Caco-2 (cell line): ENCODE measurements at regions not wholly inside any gene's neighbourhood (a gene's known extent, or its start where the extent isn't known, plus 50 kb on each side); places are given as distances from the start of the nearest gene placed in this dataset.

ENCODE experiments used
- BruUV-seq: library from RNA; stranded (reverse); fragments of 400-500 nt; replicated peaks from 2 replicates; lab custom pipeline; 2021; lab: Mats Ljungman, UMichigan
- CTCF ChIA-PET: fragments of 300-600 bp; sonication (Branson Sonifier 250); formaldehyde crosslinking; loops from one replicate; lab custom pipeline; 2022; ENCODE audit warnings: antibody characterized with exemption; lab: Charles Lee
- POLR2A ChIA-PET: fragments of 300-600 bp; sonication (Branson Sonifier 250); formaldehyde crosslinking; loops from one replicate; lab custom pipeline; 2022; ENCODE audit warnings: antibody characterized with exemption; lab: Charles Lee
- DNase-seq, 2 experiments: peaks; one replicate each; pipeline versions ENCODE4 v3.0.0 to v3.0.0-alpha.2; 2020 to 2022
- H3K27me3 ChIP-seq: replicated peaks from 2 replicates; pipeline ENCODE4 v1.6.0; 2011; ENCODE audit warnings: low read length; ENCODE audit not compliant: control insufficient read depth, insufficient read depth
- H3K36me3 ChIP-seq: 2 replicates; pipeline ENCODE4 v1.5.1; 2011; ENCODE audit warnings: low read length; ENCODE audit not compliant: control insufficient read depth, insufficient read depth
- H3K4me1 ChIP-seq: fragments of 250-450 bp; sonication (Bioruptor Pico); 2 replicates; pipeline ENCODE4 v1.5.1; 2020; ENCODE audit warnings: mild to moderate bottlenecking
- H3K4me3 ChIP-seq: 2 replicates; pipeline ENCODE4 v1.5.1; 2011; ENCODE audit warnings: low read depth, mild to moderate bottlenecking, control low read depth, low read length
- H3K9me3 ChIP-seq: fragments of 250-450 bp; sonication (Bioruptor Pico); 2 replicates; pipeline ENCODE4 v1.5.1; 2020; ENCODE audit warnings: mild to moderate bottlenecking, moderate library complexity
- H3K27ac Mint-ChIP-seq: one replicate; pipeline ENCODE4 v1.8.0; 2022; ENCODE audit warnings: mixed read lengths; ENCODE audit not compliant: unreplicated experiment
- H3K27me3 Mint-ChIP-seq: one replicate; pipeline ENCODE4 v1.8.0; 2022; ENCODE audit warnings: mixed read lengths; ENCODE audit not compliant: insufficient read depth, unreplicated experiment
- H3K36me3 Mint-ChIP-seq: one replicate; pipeline ENCODE4 v1.8.0; 2022; ENCODE audit warnings: mild to moderate bottlenecking, mixed read lengths; ENCODE audit not compliant: insufficient read depth, unreplicated experiment
- H3K4me1 Mint-ChIP-seq: one replicate; pipeline ENCODE4 v1.8.0; 2022; ENCODE audit warnings: low read depth, mixed read lengths; ENCODE audit not compliant: unreplicated experiment
- H3K4me3 Mint-ChIP-seq: one replicate; pipeline ENCODE4 v1.8.0; 2022; ENCODE audit warnings: mild to moderate bottlenecking, moderate library complexity, mixed read lengths; ENCODE audit not compliant: unreplicated experiment
- H3K9me3 Mint-ChIP-seq: one replicate; pipeline ENCODE4 v1.8.0; 2022; ENCODE audit warnings: mixed read lengths; ENCODE audit not compliant: unreplicated experiment
- intact Hi-C: fragments of 100-400 bp; cut with micrococcal nuclease; formaldehyde crosslinking; loops from one replicate; pipeline ENCODE4 v1.10.0; 2022; ENCODE audit not compliant: unreplicated experiment
- TF ChIP-seq, protein P1 (sequence below), 2 experiments: fragments of 200-600 bp in 1 of 2; IDR thresholded peaks; 1 replicate in 1 of 2; 2 replicates in 1 of 2; pipeline versions ENCODE4 v1.5.1 to v1.8.0; 2011 to 2022; ENCODE audit warnings: antibody characterized with exemption in 1 of 2, control low read depth in 1 of 2, inconsistent platforms in 1 of 2, low read depth in 1 of 2, low read length in 1 of 2, mild to moderate bottlenecking in 1 of 2, moderate library complexity in 1 of 2; ENCODE audit not compliant: insufficient read depth in 1 of 2, severe bottlenecking in 1 of 2, unreplicated experiment in 1 of 2

DNA sequence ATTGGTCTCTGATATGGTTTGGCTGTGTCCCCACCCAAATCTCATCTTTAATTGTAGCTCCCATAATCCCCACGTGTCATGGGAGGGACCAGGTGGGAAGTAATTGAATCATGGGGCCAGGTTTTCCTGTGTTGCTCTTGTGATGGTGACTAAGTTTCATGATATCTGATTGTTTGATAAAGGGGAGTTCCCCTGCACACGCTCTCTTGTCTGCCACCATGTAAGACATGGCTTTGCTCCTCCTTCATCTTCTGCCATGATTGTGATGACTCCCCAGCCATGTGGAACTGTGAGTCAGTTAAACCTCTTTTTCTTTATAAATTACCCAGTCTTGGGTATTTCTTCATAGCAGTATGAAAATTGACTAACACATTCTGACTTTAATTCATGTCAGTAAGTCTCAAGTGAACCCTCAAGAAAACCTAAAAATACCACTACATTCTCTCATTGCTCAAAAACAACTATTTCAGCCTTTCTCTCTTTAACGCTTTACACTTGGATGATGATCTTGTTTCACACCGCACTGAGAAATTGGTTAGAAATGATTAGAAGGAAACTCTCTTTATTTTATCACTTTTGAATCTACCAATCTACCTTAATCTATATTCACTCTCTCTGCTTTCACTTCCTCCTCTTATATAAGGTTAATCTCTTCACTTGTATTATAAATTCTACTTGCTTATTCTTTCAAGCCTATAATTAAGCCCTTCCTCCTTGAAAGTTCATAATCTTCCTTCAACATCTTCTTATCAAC lies 110.1 kb downstream of the GALR1 start:
- H3K9me3 Mint-ChIP-seq, result peaks cover 11% of the 10 kb centered on the region
- no TSS peak for BruUV-seq
- H3K4me3 ChIP-seq, result no peak overlapping the region
- H3K36me3 Mint-ChIP-seq, result no peaks in the 10 kb centered on the region
- ChIA-PET POLR2A (no interaction called here), CTCF (no interaction called here)
- no peak for DNase-seq
- H3K9me3 ChIP-seq, result no peaks in the 10 kb centered on the region
- TF ChIP-seq, protein P1, sequence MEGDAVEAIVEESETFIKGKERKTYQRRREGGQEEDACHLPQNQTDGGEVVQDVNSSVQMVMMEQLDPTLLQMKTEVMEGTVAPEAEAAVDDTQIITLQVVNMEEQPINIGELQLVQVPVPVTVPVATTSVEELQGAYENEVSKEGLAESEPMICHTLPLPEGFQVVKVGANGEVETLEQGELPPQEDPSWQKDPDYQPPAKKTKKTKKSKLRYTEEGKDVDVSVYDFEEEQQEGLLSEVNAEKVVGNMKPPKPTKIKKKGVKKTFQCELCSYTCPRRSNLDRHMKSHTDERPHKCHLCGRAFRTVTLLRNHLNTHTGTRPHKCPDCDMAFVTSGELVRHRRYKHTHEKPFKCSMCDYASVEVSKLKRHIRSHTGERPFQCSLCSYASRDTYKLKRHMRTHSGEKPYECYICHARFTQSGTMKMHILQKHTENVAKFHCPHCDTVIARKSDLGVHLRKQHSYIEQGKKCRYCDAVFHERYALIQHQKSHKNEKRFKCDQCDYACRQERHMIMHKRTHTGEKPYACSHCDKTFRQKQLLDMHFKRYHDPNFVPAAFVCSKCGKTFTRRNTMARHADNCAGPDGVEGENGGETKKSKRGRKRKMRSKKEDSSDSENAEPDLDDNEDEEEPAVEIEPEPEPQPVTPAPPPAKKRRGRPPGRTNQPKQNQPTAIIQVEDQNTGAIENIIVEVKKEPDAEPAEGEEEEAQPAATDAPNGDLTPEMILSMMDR (IDR thresholded peaks at IDR 0.05; ENCODE audit: insufficient read depth in 1 of 2, low read depth in 1 of 2, low read length in 1 of 2, severe bottlenecking in 1 of 2, unreplicated experiment in 1 of 2), result no peak
- intact Hi-C loops, result no loop called here
- no peak overlapping the region for H3K4me3 Mint-ChIP-seq
- H3K27ac Mint-ChIP-seq, result no peak overlapping the region
- no peaks in the 10 kb centered on the region for H3K4me1 Mint-ChIP-seq
- no peaks in the 10 kb centered on the region for H3K4me1 ChIP-seq
- H3K36me3 ChIP-seq, result no peaks in the 10 kb centered on the region
- no peaks in the 10 kb centered on the region for H3K27me3 ChIP-seq
- H3K27me3 Mint-ChIP-seq, result no peaks in the 10 kb centered on the region

DNA sequence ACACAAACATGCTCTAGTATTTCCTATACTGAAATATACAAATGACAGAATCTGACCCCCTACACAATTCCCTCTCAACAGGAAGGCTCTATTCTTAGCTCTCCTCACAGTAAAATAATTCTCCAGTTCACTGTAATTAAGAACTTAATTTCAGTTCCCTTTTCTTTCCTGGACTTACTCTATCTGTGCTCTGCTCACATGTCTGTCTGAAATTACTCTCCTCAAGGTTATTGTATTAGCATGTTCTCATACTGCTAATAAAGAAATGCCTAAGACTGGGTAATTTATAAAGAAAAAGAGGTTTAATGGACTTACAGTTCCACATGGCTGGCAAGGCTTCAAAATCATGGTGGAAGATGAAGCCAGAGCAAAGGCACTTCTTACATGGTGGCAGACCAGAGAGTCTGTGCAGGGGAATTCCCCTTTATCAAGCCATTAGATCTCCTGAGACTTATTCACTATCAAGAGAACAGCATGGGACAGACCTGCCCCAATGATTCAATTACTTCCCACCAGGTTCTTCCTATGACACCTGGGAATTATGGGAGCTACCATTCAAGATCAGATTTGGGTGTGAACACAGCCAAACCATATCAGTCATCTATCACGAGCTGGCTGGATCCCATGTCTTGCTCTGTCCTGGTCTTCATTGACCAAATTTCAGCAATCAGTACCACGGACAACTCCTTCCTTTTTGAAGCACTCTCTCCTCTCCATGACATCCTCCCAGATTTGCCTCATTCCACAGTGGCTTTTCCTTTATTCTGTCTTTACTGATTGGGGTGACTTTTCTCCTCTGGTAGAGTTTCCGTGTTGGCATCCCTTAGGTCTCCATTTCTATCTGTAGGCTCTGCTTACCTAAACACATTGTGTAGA lies 110.9 kb downstream of the GALR1 start:
- intact Hi-C loops, result no loop called here
- Mint-ChIP-seq H3K27ac (no peak overlapping the region), H3K27me3 (no peaks in the 10 kb centered on the region), H3K9me3 (peaks cover 11% of the 10 kb centered on the region), H3K4me3 (no peak overlapping the region), H3K4me1 (no peaks in the 10 kb centered on the region), H3K36me3 (no peaks in the 10 kb centered on the region)
- Histone ChIP-seq H3K4me1 (no peaks in the 10 kb centered on the region), H3K27me3 (no peaks in the 10 kb centered on the region), H3K4me3 (no peak overlapping the region), H3K36me3 (no peaks in the 10 kb centered on the region), H3K9me3 (no peaks in the 10 kb centered on the region)
- TF ChIP-seq, protein P1 (IDR thresholded peaks at IDR 0.05; ENCODE audit: insufficient read depth in 1 of 2, low read depth in 1 of 2, low read length in 1 of 2, severe bottlenecking in 1 of 2, unreplicated experiment in 1 of 2), result no peak
- no TSS peak for BruUV-seq
- no peak for DNase-seq
- ChIA-PET CTCF (no interaction called here), POLR2A (no interaction called here)

DNA sequence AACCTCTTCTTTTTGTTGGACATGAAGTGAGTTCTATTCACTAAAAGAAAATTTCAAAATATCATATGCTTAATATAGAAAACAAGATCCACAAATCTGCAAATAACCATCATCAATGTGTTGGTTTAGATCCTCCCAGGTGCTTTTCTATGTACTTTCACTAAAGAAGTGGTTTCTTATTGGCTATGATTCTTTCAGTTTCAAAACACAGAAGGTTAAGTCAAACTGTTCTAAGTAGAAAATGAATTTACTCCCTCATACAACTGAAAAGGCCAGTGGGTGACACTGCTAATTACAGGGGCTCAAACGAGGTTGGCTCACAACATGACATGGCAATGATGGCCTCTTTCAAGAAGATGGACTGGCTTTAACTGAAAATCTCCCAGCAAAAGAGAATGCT lies 111.7 kb downstream of the GALR1 start:
- intact Hi-C loops, result no loop called here
- no TSS peak for BruUV-seq
- no peaks in the 10 kb centered on the region for H3K27me3 Mint-ChIP-seq
- H3K27me3 ChIP-seq, result no peaks in the 10 kb centered on the region
- no peaks in the 10 kb centered on the region for H3K4me1 Mint-ChIP-seq
- DNase-seq, result no peak
- no peaks in the 10 kb centered on the region for H3K4me1 ChIP-seq
- H3K4me3 ChIP-seq, result no peak overlapping the region
- no peaks in the 10 kb centered on the region for H3K36me3 Mint-ChIP-seq
- no peaks in the 10 kb centered on the region for H3K9me3 ChIP-seq
- CTCF ChIA-PET, result no interaction called here
- H3K36me3 ChIP-seq, result no peaks in the 10 kb centered on the region
- POLR2A ChIA-PET, result no interaction called here
- peaks cover 11% of the 10 kb centered on the region for H3K9me3 Mint-ChIP-seq
- H3K27ac Mint-ChIP-seq, result no peak overlapping the region
- H3K4me3 Mint-ChIP-seq, result no peak overlapping the region
- TF ChIP-seq, protein P1 (IDR thresholded peaks at IDR 0.05; ENCODE audit: insufficient read depth in 1 of 2, low read depth in 1 of 2, low read length in 1 of 2, severe bottlenecking in 1 of 2, unreplicated experiment in 1 of 2), result no peak
